HG03135 (cell line): ENCODE measurements at regions not wholly inside any gene's neighbourhood (a gene's known extent, or its start where the extent isn't known, plus 50 kb on each side); places are given as distances from the start of the nearest gene placed in this dataset.
"Not testable (repeated sequence)": the region's sequence is repeated elsewhere in the genome, so short reads cannot be mapped to it uniquely, and the experiment has no call there.

Experiments
- ATAC-seq: cut with Tn5 transposase; IDR thresholded peaks from one replicate; pipeline ENCODE4 v1.9.1; 2021; ENCODE audit warnings: mild to moderate bottlenecking, moderate library complexity; ENCODE audit not compliant: unreplicated experiment

DNA sequence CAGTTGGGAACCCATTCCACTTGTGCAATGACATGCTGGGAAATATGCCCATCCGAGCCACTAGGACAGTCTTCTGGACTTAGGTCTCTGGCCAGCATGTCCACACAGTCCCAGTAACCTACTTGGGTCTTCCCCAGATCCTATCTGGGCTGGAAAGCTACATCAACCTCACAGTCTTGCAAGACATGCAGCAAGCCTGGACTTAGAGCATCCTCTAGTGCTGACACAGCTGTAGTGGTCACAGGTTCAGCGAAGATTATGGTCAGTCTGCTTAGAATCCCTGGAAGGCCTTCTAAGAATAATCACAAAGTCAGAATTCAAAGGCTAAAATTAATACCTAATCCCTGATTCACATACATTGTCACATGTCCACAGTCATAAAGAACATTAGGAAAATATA is 842.7 kb downstream of the STPG2 start:
- ATAC-seq: no peak

GRCh38 chr4:97305351-97305750 is 837.9 kb downstream of the STPG2 start:
- no peak for ATAC-seq

GRCh38 chr4:97309121-97309520 is 834.2 kb downstream of the STPG2 start:
- ATAC-seq: no peak

DNA sequence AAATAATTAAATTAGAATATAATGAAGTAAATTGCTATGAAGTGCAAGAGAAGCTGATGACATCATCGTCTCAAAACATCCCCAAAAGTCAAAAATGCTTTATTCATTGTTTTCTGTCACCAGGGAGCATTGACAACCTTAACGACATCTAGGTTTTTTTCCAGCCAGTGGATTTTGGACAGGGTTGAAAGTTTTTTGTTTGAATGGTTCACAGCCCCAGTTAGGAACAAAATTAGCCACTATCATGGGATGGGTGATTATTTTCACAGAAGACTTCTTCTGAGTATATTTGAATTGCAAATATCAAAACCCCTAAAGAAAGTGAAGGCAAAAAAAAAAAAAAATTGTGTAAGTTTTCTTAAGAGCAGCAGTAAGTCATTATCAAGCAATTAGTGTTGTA is 826.1 kb downstream of the STPG2 start:
- no peak for ATAC-seq

- no peak for ATAC-seq
Measured at GRCh38 chr4:97317671-97318070, 825.6 kb downstream of the STPG2 start.

DNA sequence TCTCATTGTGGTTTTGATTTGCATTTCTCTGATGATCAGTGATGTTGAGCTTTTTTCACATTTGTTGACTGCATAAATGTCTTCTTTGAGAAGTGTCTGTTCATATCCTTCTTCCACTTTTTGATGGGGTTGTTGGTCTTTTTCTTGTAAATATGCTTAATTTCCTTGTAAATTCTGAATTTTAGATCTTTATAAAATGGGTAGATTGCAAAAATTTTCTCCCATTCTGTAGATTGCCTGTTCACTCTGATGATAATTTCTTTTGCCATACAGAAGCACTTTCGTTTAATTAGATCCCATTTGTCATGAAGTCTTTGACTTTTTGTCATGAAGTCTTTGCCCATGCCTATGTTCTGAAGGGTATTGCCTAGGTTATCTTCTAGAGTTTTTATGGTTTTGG is 817.5 kb downstream of the STPG2 start:
- ATAC-seq: not testable (repeated sequence)

DNA sequence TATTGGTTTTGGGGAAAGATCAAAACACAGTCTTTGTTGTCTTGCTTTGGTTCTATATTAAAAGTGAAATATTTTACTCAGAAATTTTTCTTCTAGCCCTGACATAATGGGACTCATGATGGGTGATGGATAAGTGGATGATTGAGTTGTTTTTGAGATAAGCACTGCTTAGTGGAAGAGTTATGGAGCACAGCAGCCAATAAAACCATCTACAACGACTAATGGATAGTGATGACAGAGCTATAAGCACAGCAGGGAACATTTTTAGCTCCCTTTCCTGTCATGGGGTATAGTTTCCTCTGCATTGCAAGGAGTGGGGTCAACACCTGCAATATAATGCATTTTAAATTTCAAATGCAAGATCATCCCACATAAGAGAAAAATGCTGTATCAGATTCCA is 812.4 kb downstream of the STPG2 start:
- no peak for ATAC-seq

GRCh38 chr4:97334348-97334747 is 808.9 kb downstream of the STPG2 start:
- no peak for ATAC-seq

DNA sequence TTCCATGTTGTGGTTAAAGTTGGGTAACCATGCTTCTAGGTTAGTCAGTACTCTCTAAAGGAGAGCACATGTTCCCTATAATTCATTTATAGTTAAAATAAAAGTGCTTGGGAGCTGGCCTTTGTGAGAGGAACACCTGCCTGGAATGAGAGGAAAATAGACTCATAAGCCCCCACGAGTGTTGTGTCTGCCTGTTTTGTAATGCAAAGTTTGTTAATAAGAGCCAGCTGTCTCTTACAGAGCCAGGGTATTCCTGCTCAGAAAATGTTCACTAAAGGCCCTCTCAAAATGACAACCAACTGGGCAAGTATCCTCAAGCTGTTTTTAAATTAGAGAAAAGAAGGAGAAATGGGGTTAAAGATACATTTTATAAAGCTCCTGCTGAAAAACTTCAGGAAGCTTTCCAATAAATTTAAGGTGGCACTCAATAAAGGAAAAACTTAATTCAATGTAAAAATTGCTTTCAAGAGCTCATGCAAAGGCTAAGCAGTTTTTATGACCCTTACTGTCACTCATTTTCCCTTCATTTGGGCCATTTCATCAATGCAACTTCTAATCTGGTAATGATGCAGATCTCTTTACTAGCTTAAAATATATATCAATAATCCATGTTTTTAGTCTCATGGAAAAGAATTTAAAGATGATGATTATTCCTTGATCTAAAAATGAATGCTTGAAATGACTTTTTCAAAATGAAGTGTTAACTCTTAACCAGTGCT is 793.6 kb downstream of the STPG2 start:
- ATAC-seq: no peak

- ATAC-seq: no peak
Measured at GRCh38 chr4:97353876-97354275, 789.4 kb downstream of the STPG2 start.

- no peak for ATAC-seq
Measured at GRCh38 chr4:97359826-97360225, 783.5 kb downstream of the STPG2 start.

- no peak for ATAC-seq
Measured at GRCh38 chr4:97360733-97361132, 782.5 kb downstream of the STPG2 start.

DNA sequence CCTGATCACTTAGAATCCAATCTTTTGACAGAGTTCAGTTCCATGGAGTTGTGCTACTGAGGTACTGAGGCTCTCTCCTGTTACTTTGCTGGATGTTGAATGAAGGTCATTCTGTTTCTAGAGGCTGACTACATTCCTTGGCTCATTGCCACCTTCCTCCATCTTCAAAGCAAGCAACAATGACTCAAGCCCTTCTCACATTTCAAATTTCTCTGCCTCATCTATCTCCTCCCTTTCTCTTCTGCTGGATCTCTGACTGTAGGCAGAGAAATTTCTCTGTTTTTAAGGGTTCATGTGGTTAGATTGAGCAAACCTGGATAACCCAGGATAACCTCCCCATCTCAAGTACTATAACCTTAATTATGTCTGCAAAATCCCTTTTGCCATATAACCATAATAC is 775.4 kb downstream of the STPG2 start:
- ATAC-seq: no peak

- no peak for ATAC-seq
Measured at GRCh38 chr4:97370568-97370967, 772.7 kb downstream of the STPG2 start.

GRCh38 chr4:97374526-97374925 is 768.8 kb downstream of the STPG2 start:
- ATAC-seq: no peak

- ATAC-seq: no peak
Measured at GRCh38 chr4:97386969-97387368, 756.3 kb downstream of the STPG2 start.

DNA sequence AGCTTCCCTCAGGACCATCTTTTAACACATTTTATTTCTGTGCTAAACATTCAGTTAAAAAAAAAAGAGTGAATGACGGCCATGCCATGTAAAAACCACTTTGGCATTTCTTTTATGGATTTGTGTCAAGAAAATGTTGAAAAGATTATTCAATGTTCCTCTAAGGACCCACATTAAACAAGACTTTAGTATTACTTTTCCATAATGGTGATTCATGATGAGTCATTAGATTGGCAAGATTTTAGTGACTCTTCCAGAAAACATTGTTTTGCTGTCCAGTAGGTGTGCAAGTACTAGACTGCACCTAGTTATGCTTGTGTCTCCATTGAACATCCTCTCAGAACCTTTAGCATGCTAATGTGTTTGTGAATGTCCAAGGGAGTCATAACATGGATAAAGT is 748.6 kb downstream of the STPG2 start:
- no peak for ATAC-seq

GRCh38 chr4:97396097-97396496 is 747.2 kb downstream of the STPG2 start:
- ATAC-seq: no peak

- no peak for ATAC-seq
Measured at GRCh38 chr4:97396605-97397004, 746.7 kb downstream of the STPG2 start.

- no peak for ATAC-seq
Measured at GRCh38 chr4:97404876-97405523, 738.3 kb downstream of the STPG2 start.

DNA sequence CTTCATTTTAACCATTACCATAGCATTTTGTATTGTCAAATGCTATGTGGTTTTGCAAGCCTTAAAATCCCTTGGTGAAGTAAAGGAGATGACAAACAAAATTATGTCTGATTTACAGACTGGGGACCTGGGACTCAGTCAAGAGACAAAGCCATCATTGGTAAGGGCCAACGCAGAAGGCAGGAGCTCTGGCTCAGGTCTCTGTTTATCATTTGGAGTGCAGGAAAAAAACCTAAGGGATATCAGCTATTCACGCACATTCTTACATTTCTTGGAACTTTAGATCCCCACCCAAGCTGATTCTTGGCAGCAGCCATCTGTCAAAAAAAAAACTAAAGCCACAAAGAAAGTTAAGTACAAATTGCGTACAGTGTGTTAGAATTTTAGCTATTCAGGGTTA is 731.9 kb downstream of the STPG2 start:
- ATAC-seq: no peak

- no peak for ATAC-seq
Measured at GRCh38 chr4:97412331-97412730, 730.9 kb downstream of the STPG2 start.

DNA sequence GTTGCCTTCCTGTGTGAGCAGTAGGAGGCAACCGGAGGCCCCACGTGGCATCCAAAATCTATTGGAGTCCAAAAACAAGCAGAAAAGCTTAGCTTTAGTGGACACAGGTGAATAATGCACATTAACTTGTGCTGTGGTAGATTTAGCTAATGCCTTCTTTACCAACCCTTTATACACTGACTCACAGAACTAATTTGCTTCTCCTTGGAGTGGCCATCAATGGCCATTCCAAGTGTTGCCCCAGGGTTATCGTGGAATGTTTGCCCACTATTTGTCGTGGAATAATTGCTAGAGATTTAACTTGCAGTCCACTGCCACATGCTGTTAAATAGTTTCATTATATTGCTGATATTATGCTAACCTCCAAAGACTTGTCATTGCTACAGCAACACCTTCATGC is 729.1 kb downstream of the STPG2 start:
- no peak for ATAC-seq
